HCT116 (cell line): ENCODE measurements at regions not wholly inside any gene's neighbourhood (a gene's known extent, or its start where the extent isn't known, plus 50 kb on each side); places are given as distances from the start of the nearest gene placed in this dataset.

Experiments used
- CTCF ChIP-seq, 3 experiments: fragments of 200-600 bp in 1 of 3; sonication (generic) in 1 of 3; IDR thresholded peaks in 2 of 3; conservative IDR thresholded peaks in 1 of 3; 2 replicates each; pipeline ENCODE4 v1.5.1; 2012 to 2017; ENCODE audit warnings: low read depth in 2 of 3, low read length in 2 of 3, antibody characterized with exemption in 1 of 3, borderline replicate concordance in 1 of 3, control low read depth in 1 of 3, mild to moderate bottlenecking in 1 of 3, mixed read lengths in 1 of 3, mixed run types in 1 of 3, moderate library complexity in 1 of 3; ENCODE audit not compliant: insufficient read depth in 1 of 3
- EGR1 ChIP-seq: IDR thresholded peaks from 2 replicates; pipeline ENCODE4 v1.6.1; 2012; ENCODE audit warnings: low read depth
- EZH2 ChIP-seq: fragments of 200-600 bp; sonication (generic); IDR thresholded peaks from 2 replicates; pipeline ENCODE4 v1.6.1; 2017; ENCODE audit warnings: antibody characterized with exemption, mixed run types
- POLR2A ChIP-seq: IDR thresholded peaks from 2 replicates; pipeline ENCODE4 v1.7.0; 2011; ENCODE audit warnings: borderline replicate concordance; ENCODE audit not compliant: insufficient read depth, insufficient read length; ENCODE audit errors: extremely low read depth
- RAD21 ChIP-seq: IDR thresholded peaks from 2 replicates; pipeline ENCODE4 v1.6.1; 2012; ENCODE audit warnings: low read depth, mild to moderate bottlenecking
- REST ChIP-seq: IDR thresholded peaks from 2 replicates; pipeline ENCODE4 v1.6.1; 2012; ENCODE audit warnings: low read depth
- YY1 ChIP-seq: IDR thresholded peaks from 2 replicates; pipeline ENCODE4 v1.6.1; 2011; ENCODE audit warnings: low read length, low read depth, moderate library complexity, mild to moderate bottlenecking; ENCODE audit not compliant: insufficient replicate concordance; ENCODE audit errors: extremely low read depth
- ZBTB33 ChIP-seq: IDR thresholded peaks from 2 replicates; pipeline ENCODE4 v1.6.1; 2011; ENCODE audit warnings: mild to moderate bottlenecking, low read length, moderate library complexity; ENCODE audit not compliant: insufficient replicate concordance; ENCODE audit errors: extremely low read depth
- ZFX ChIP-seq: fragments of 450-650 bp; IDR thresholded peaks from 2 replicates; pipeline ENCODE4 v1.6.1; 2017
- ZNF274 ChIP-seq: fragments of 200-500 bp; sonication (Bioruptor generic); IDR thresholded peaks from 2 replicates; pipeline ENCODE4 v1.6.1; 2014; ENCODE audit warnings: mild to moderate bottlenecking, low read depth, low read length, inconsistent platforms

GRCh38 chr20:39853050-39853449, 836.0 kb downstream of the MAFB start:
- no peak for TF ChIP-seq CTCF (IDR thresholded peaks at IDR 0.05 in 2 of 3, conservative IDR thresholded peaks at IDR 0.05 in 1 of 3; ENCODE audit: borderline replicate concordance in 1 of 3, insufficient read depth in 1 of 3, low read depth in 2 of 3, low read length in 2 of 3)
- TF ChIP-seq YY1, result no peak
- TF ChIP-seq REST, result no peak
- no peak for TF ChIP-seq EGR1
- no peak for TF ChIP-seq ZNF274
- no peak for TF ChIP-seq EZH2
- no peak for TF ChIP-seq ZBTB33
- no peak for TF ChIP-seq ZFX
- TF ChIP-seq POLR2A, result no peak
- no peak for TF ChIP-seq RAD21
